ENCODE measurements at regions not wholly inside any gene's neighbourhood (a gene's known extent, or its start where the extent isn't known, plus 50 kb on each side); places are given as distances from the start of the nearest gene placed in this dataset.

GRCh38 chr3:193827871-193828270, 234.9 kb downstream of the OPA1 start:
- TF ChIP-seq POLR2AphosphoS5 (IDR thresholded peaks at IDR 0.05; ENCODE audit: low read depth, low read length) (no peak), POLR2A (IDR thresholded peaks at IDR 0.05; ENCODE audit: low read depth, low read length) (no peak), PAX5 (IDR thresholded peaks at IDR 0.05; ENCODE audit: insufficient read depth, low read length, severe bottlenecking) (no peak), TAF1 (IDR thresholded peaks at IDR 0.05; ENCODE audit: low read depth, low read length) (no peak), SPI1 (IDR thresholded peaks at IDR 0.05; ENCODE audit: low read depth, low read length) (no peak), POU2F2 (IDR thresholded peaks at IDR 0.05; ENCODE audit: low read depth, low read length) (no peak)
